Neural cell (in vitro differentiated cells): ENCODE measurements at regions not wholly inside any gene's neighbourhood (a gene's known extent, or its start where the extent isn't known, plus 50 kb on each side); places are given as distances from the start of the nearest gene placed in this dataset.

Experiments
- H2AFZ ChIP-seq: fragments of 200-600, 300-800 bp; sonication (generic), shearing (Covaris generic); 2 replicates; pipeline ENCODE4 v1.6.0; 2014; ENCODE audit warnings: low read depth, mild to moderate bottlenecking, antibody characterized with exemption, low read length, moderate library complexity
- H3F3A ChIP-seq: fragments of 200-600 bp; shearing (Covaris generic); 2 replicates; pipeline ENCODE4 v1.6.1; 2016; ENCODE audit warnings: mild to moderate bottlenecking, moderate library complexity, mixed read lengths, antibody characterized with exemption, low read length; ENCODE audit not compliant: insufficient read depth, poor library complexity, severe bottlenecking
- H3K27ac ChIP-seq: fragments of 200-600, 300-800 bp; sonication (generic), shearing (Covaris generic); 2 replicates; pipeline ENCODE4 v1.5.1; 2014; ENCODE audit warnings: mild to moderate bottlenecking, low read length, moderate library complexity
- H3K27me3 ChIP-seq: fragments of 300-800, 200-600 bp; sonication (generic), shearing (Covaris generic); 2 replicates; pipeline ENCODE4 v1.6.0; 2014; ENCODE audit warnings: mild to moderate bottlenecking, low read depth, low read length, moderate library complexity; ENCODE audit not compliant: insufficient read depth
- H3K36me3 ChIP-seq: fragments of 300-800, 200-600 bp; sonication (generic), shearing (Covaris generic); 2 replicates; pipeline ENCODE4 v1.5.1; 2014; ENCODE audit warnings: mild to moderate bottlenecking, antibody characterized with exemption, low read length, moderate library complexity; ENCODE audit not compliant: insufficient read depth
- H3K4me2 ChIP-seq: fragments of 300-800, 200-600 bp; sonication (generic), shearing (Covaris generic); 2 replicates; pipeline ENCODE4 v1.6.0; 2014; ENCODE audit warnings: mild to moderate bottlenecking, low read length
- H3K4me3 ChIP-seq: fragments of 300-800, 200-600 bp; sonication (generic), shearing (Covaris generic); 2 replicates; pipeline ENCODE4 v1.5.1; 2014; ENCODE audit warnings: mild to moderate bottlenecking, low read length, moderate library complexity
- H3K79me2 ChIP-seq: fragments of 200-600 bp; shearing (Covaris generic); replicated peaks from 2 replicates; pipeline ENCODE4 v1.6.0; 2014; ENCODE audit warnings: mild to moderate bottlenecking, low read length, moderate library complexity; ENCODE audit not compliant: insufficient read depth
- H3K9ac ChIP-seq: fragments of 300-800, 200-600 bp; sonication (generic), shearing (Covaris generic); 2 replicates; pipeline ENCODE4 v1.6.1; 2016; ENCODE audit warnings: mild to moderate bottlenecking, low read length, mixed read lengths
- H3K9me2 ChIP-seq: fragments of 200-600 bp; shearing (Covaris generic); 2 replicates; pipeline ENCODE4 v1.6.1; 2016; ENCODE audit warnings: mild to moderate bottlenecking, low read length, mixed read lengths; ENCODE audit not compliant: insufficient read depth
- H3K9me3 ChIP-seq: fragments of 200-600, 300-800 bp; sonication (generic), shearing (Covaris generic); 2 replicates; pipeline ENCODE4 v1.6.1; 2016; ENCODE audit warnings: mild to moderate bottlenecking, mixed run types, low read length, moderate library complexity, mixed read lengths
- H4K20me1 ChIP-seq: fragments of 200-600 bp; shearing (Covaris generic); 2 replicates; pipeline ENCODE4 v1.6.1; 2016; ENCODE audit warnings: mild to moderate bottlenecking, mixed run types; ENCODE audit not compliant: insufficient read depth
- EP300 ChIP-seq: fragments of 450-650 bp; conservative IDR thresholded peaks from 2 replicates; pipeline ENCODE4 v1.6.1; 2014; ENCODE audit warnings: antibody characterized with exemption, mild to moderate bottlenecking, moderate library complexity; ENCODE audit not compliant: poor library complexity, severe bottlenecking
- EZH2 ChIP-seq: fragments of 200-600, 300-800 bp; shearing (Covaris generic), sonication (generic); IDR thresholded peaks from 2 replicates; pipeline ENCODE4 v1.6.1; 2014; ENCODE audit warnings: antibody characterized with exemption, low read length, borderline replicate concordance, mild to moderate bottlenecking; ENCODE audit not compliant: insufficient read depth, poor library complexity, severe bottlenecking
- MXI1 ChIP-seq: fragments of 450-650 bp; conservative IDR thresholded peaks from 2 replicates; pipeline ENCODE4 v1.6.1; 2014; ENCODE audit warnings: antibody characterized with exemption, mild to moderate bottlenecking; ENCODE audit not compliant: poor library complexity, severe bottlenecking
- POLR2AphosphoS5 ChIP-seq: IDR thresholded peaks from 2 replicates; pipeline ENCODE4 v1.6.1; 2012
- RAD21 ChIP-seq: fragments of 450-650 bp; conservative IDR thresholded peaks from 2 replicates; pipeline ENCODE4 v1.6.1; 2014; ENCODE audit warnings: antibody characterized with exemption, mild to moderate bottlenecking, moderate library complexity
- SMC3 ChIP-seq: fragments of 450-650 bp; conservative IDR thresholded peaks from 2 replicates; pipeline ENCODE4 v1.6.1; 2014; ENCODE audit warnings: antibody characterized with exemption, mild to moderate bottlenecking, moderate library complexity; ENCODE audit not compliant: poor library complexity
- TAF1 ChIP-seq: IDR thresholded peaks from 2 replicates; pipeline ENCODE4 v1.6.1; 2012; ENCODE audit warnings: low read depth
- TF ChIP-seq, protein P1 (sequence below): fragments of 450-650 bp; IDR thresholded peaks from 2 replicates; pipeline ENCODE4 v1.5.1; 2014; ENCODE audit warnings: antibody characterized with exemption, mild to moderate bottlenecking, moderate library complexity; ENCODE audit not compliant: poor library complexity, severe bottlenecking
- TF ChIP-seq, protein P2 (sequence below): IDR thresholded peaks from 2 replicates; pipeline ENCODE4 v1.6.1; 2012; ENCODE audit warnings: borderline replicate concordance

DNA sequence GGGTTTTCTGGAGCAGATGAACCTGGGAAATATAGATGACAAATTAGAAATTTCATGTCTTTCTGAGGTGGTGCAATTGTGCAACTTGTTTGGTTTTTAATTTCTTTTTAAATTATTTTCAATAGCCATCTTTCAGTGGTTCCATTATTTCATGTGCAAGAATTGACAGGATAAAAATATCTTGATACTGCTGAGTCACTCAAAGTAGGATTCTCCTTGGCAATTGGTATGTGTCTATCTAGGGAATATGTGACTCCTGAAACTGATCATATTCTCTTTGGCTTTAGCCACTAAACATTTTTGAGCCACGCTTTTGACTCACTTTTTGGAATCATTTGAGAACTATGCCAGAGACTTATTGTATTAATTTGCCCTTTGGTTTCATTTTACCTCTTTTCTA, 331.5 kb downstream of the KCNA4 start:
- no peaks in the 10 kb centered on the region for H3K27me3 ChIP-seq
- H3K27ac ChIP-seq: no peak overlapping the region
- H2AFZ ChIP-seq: no peak overlapping the region
- no peak overlapping the region for H3K4me2 ChIP-seq
- no peaks in the 10 kb centered on the region for H3K79me2 ChIP-seq
- H3K9me3 ChIP-seq: no peaks in the 10 kb centered on the region
- H3K9me2 ChIP-seq: no peaks in the 10 kb centered on the region
- H4K20me1 ChIP-seq: no peaks in the 10 kb centered on the region
- H3K4me3 ChIP-seq: no peak overlapping the region
- H3K36me3 ChIP-seq: no peaks in the 10 kb centered on the region
- no peak for TF ChIP-seq RAD21
- no peak for TF ChIP-seq SMC3
- no peak for TF ChIP-seq EZH2
- TF ChIP-seq, protein P1, sequence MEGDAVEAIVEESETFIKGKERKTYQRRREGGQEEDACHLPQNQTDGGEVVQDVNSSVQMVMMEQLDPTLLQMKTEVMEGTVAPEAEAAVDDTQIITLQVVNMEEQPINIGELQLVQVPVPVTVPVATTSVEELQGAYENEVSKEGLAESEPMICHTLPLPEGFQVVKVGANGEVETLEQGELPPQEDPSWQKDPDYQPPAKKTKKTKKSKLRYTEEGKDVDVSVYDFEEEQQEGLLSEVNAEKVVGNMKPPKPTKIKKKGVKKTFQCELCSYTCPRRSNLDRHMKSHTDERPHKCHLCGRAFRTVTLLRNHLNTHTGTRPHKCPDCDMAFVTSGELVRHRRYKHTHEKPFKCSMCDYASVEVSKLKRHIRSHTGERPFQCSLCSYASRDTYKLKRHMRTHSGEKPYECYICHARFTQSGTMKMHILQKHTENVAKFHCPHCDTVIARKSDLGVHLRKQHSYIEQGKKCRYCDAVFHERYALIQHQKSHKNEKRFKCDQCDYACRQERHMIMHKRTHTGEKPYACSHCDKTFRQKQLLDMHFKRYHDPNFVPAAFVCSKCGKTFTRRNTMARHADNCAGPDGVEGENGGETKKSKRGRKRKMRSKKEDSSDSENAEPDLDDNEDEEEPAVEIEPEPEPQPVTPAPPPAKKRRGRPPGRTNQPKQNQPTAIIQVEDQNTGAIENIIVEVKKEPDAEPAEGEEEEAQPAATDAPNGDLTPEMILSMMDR: no peak
- TF ChIP-seq MXI1: no peak
- no peak overlapping the region for H3K9ac ChIP-seq
- H3F3A ChIP-seq: no peaks in the 10 kb centered on the region

DNA sequence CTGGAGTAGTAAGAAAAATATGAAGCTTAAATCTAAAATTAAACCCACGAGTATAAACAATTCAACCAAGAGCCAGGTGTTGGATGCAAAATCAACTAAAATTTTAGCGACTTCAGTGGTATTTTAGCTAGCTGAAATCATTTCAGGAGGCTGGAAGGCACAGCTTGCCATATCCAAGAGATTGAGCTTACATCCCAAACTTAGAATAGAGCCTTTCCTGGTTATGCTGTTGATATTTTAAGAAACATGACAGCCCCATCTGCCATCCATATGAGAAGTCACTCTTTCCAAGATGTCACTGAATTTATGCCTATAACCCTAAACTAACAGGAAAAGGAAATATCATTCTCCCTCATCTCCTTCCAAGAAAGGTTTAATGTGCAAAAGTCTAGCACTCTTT, 334.0 kb downstream of the KCNA4 start:
- TF ChIP-seq POLR2AphosphoS5 (no peak), SMC3 (no peak), EP300 (no peak), MXI1 (no peak), RAD21 (no peak), TAF1 (no peak), EZH2 (no peak)
- TF ChIP-seq, protein P1: no peak
- TF ChIP-seq, protein P2, sequence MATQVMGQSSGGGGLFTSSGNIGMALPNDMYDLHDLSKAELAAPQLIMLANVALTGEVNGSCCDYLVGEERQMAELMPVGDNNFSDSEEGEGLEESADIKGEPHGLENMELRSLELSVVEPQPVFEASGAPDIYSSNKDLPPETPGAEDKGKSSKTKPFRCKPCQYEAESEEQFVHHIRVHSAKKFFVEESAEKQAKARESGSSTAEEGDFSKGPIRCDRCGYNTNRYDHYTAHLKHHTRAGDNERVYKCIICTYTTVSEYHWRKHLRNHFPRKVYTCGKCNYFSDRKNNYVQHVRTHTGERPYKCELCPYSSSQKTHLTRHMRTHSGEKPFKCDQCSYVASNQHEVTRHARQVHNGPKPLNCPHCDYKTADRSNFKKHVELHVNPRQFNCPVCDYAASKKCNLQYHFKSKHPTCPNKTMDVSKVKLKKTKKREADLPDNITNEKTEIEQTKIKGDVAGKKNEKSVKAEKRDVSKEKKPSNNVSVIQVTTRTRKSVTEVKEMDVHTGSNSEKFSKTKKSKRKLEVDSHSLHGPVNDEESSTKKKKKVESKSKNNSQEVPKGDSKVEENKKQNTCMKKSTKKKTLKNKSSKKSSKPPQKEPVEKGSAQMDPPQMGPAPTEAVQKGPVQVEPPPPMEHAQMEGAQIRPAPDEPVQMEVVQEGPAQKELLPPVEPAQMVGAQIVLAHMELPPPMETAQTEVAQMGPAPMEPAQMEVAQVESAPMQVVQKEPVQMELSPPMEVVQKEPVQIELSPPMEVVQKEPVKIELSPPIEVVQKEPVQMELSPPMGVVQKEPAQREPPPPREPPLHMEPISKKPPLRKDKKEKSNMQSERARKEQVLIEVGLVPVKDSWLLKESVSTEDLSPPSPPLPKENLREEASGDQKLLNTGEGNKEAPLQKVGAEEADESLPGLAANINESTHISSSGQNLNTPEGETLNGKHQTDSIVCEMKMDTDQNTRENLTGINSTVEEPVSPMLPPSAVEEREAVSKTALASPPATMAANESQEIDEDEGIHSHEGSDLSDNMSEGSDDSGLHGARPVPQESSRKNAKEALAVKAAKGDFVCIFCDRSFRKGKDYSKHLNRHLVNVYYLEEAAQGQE: no peak
- no peaks in the 10 kb centered on the region for H3F3A ChIP-seq
- H3K79me2 ChIP-seq: no peaks in the 10 kb centered on the region

More for the DNA sequence above, 334.0 kb downstream of the KCNA4 start:
- Histone ChIP-seq H3K9ac (no peak overlapping the region), H3K9me3 (no peaks in the 10 kb centered on the region), H4K20me1 (no peaks in the 10 kb centered on the region), H3K4me2 (no peak overlapping the region), H3K27me3 (no peaks in the 10 kb centered on the region), H3K9me2 (no peaks in the 10 kb centered on the region), H3K4me3 (no peak overlapping the region), H2AFZ (no peak overlapping the region), H3K36me3 (no peaks in the 10 kb centered on the region), H3K27ac (no peak overlapping the region)
